ENCODE measurements at regions not wholly inside any gene's neighbourhood (a gene's known extent, or its start where the extent isn't known, plus 50 kb on each side); places are given as distances from the start of the nearest gene placed in this dataset.

DNA sequence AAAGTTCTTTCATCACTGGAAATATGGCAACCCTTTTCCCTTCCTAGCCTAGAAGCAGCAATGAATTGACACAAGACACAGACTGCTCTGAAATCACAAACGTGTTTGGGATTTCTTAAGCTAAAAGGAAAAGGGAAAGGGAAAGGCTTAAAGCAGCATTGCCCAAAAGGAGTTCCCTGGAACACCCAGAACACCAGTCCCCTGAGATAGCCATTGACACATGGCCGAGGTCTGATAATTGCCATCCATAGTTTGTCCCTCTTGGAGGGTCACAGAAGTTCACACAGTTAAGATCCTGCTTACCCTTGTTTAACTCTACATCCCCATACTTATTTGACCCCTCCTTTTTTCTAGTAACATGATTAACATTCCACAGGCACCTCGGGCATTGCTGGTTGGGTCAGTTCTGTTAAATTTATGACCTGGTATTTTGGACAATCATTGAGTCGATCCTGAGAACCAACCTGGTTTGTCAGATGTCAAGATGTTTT, 72.9 kb downstream of the ZNF281 start:
- Histone ChIP-seq H3K9me3 (ENCODE audit: control insufficient read depth, insufficient read depth, low read depth, low read length) (no peaks in the 10 kb centered on the region), H3K27me3 (ENCODE audit: control insufficient read depth, insufficient read depth, low read length) (no peaks in the 10 kb centered on the region), H3K36me3 (ENCODE audit: control insufficient read depth, insufficient read depth, low read length) (no peaks in the 10 kb centered on the region), H3K4me1 (ENCODE audit: control insufficient read depth, insufficient read depth, low read length) (peaks cover 32% of the 10 kb centered on the region), H3K4me3 (ENCODE audit: low read depth, low read length) (no peak overlapping the region), H3K9ac (ENCODE audit: low read length) (no peak overlapping the region), H3K27ac (ENCODE audit: low read depth, low read length) (peak overlapping the region; percentile 63; the same call in 1 of the 2 replicates)

DNA sequence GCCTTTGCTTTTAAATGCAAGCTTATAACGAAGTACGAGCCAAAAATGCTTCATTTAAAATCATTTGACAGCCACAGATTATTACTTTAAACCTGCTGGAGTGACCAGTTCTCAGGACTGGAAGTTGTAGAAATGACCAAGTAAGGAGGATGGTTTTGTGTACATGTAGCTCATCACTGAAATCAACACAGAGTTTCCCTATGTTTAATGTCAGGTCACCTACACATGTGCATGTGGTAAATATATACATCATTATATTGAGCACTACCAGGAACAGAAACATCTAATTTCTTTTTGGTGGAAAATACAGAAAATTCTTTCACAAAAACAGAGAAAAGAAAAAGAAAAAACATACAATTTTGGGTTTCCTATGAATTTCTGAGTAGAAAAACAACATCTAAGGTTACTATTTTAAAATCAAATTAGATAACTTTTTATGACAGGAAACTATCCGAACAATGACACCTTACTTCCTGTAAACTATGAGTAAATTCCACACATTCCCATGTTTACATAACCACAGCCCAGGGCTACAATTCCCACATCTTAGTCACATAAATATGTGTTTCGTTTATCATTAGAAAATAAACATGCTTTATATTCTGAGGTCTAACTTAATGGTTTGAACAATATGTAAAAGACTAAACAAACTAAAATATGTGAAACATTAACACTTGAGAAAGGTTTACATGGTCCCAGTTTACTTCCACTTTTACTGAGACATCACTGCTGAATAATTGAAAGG, 73.6 kb downstream of the ZNF281 start:
- Histone ChIP-seq H3K27ac (ENCODE audit: low read depth, low read length) (peak overlapping the region; percentile 63; the same call in 1 of the 2 replicates), H3K4me3 (ENCODE audit: low read depth, low read length) (no peak overlapping the region), H3K36me3 (ENCODE audit: control insufficient read depth, insufficient read depth, low read length) (no peaks in the 10 kb centered on the region), H3K9me3 (ENCODE audit: control insufficient read depth, insufficient read depth, low read depth, low read length) (no peaks in the 10 kb centered on the region), H3K9ac (ENCODE audit: low read length) (no peak overlapping the region), H3K4me1 (ENCODE audit: control insufficient read depth, insufficient read depth, low read length) (peaks cover 33% of the 10 kb centered on the region), H3K27me3 (ENCODE audit: control insufficient read depth, insufficient read depth, low read length) (no peaks in the 10 kb centered on the region)

- no peak overlapping the region for H3K9ac ChIP-seq (ENCODE audit: low read length)
- H3K4me1 ChIP-seq (ENCODE audit: control insufficient read depth, insufficient read depth, low read length) = peaks cover 44% of the 10 kb centered on the region
- no peaks in the 10 kb centered on the region for H3K27me3 ChIP-seq (ENCODE audit: control insufficient read depth, insufficient read depth, low read length)
- H3K9me3 ChIP-seq (ENCODE audit: control insufficient read depth, insufficient read depth, low read depth, low read length) = no peaks in the 10 kb centered on the region
- H3K4me3 ChIP-seq (ENCODE audit: low read depth, low read length) = no peak overlapping the region
- no peak overlapping the region for H3K27ac ChIP-seq (ENCODE audit: low read depth, low read length)
- no peaks in the 10 kb centered on the region for H3K36me3 ChIP-seq (ENCODE audit: control insufficient read depth, insufficient read depth, low read length)
These were observed 75.1 kb downstream of the ZNF281 start for GRCh38 chr1:200334661-200335256.

GRCh38 chr1:200333329-200333728, 76.5 kb downstream of the ZNF281 start:
- no peaks in the 10 kb centered on the region for H3K36me3 ChIP-seq (ENCODE audit: control insufficient read depth, insufficient read depth, low read length)
- H3K9ac ChIP-seq (ENCODE audit: low read length) = no peak overlapping the region
- no peak overlapping the region for H3K27ac ChIP-seq (ENCODE audit: low read depth, low read length)
- no peaks in the 10 kb centered on the region for H3K27me3 ChIP-seq (ENCODE audit: control insufficient read depth, insufficient read depth, low read length)
- H3K4me3 ChIP-seq (ENCODE audit: low read depth, low read length) = no peak overlapping the region
- H3K9me3 ChIP-seq (ENCODE audit: control insufficient read depth, insufficient read depth, low read depth, low read length) = no peaks in the 10 kb centered on the region
- peaks cover 56% of the 10 kb centered on the region for H3K4me1 ChIP-seq (ENCODE audit: control insufficient read depth, insufficient read depth, low read length)

- Histone ChIP-seq H3K27ac (ENCODE audit: low read depth, low read length) (no peak overlapping the region), H3K36me3 (ENCODE audit: control insufficient read depth, insufficient read depth, low read length) (no peaks in the 10 kb centered on the region), H3K4me3 (ENCODE audit: low read depth, low read length) (no peak overlapping the region), H3K9ac (ENCODE audit: low read length) (no peak overlapping the region), H3K4me1 (ENCODE audit: control insufficient read depth, insufficient read depth, low read length) (peaks cover 57% of the 10 kb centered on the region), H3K9me3 (ENCODE audit: control insufficient read depth, insufficient read depth, low read depth, low read length) (no peaks in the 10 kb centered on the region), H3K27me3 (ENCODE audit: control insufficient read depth, insufficient read depth, low read length) (no peaks in the 10 kb centered on the region)
These were observed 77.1 kb downstream of the ZNF281 start for GRCh38 chr1:200332716-200333115.

DNA sequence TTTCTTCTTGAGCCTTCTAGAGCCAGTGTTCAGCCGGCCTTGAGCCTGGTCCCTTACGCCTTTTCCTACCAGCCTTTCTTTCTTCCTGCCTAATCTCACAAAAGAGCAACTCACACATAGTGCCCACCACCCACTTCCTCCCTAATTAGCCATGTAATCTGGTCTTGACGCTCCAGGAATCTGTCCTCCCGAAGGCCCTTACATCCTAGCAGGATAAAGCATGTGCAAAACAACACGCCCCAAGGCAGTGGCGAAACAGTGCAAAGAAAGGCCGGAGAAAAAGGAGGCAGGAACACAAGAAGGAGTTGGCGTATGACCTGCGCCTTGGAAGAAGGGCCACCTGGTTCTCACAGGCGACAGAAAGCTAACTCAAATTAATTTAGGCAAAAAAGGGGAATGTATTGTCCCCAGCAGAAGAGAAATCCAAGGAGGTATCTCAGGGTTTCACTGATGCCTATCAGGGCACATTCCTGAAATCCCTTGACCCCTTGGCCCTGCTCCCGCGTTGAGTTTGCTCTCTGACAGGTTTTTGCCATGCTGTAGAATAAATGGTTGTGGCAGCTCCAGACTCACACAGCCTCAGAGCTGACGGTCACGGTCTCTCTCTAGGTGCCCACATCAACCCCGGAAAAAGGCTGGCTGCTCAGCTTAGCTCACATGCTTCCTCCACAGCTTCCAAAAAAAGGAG, 79.0 kb downstream of the ZNF281 start:
- Histone ChIP-seq H3K36me3 (ENCODE audit: control insufficient read depth, insufficient read depth, low read length) (no peaks in the 10 kb centered on the region), H3K4me3 (ENCODE audit: low read depth, low read length) (no peak overlapping the region; the same call in 1 of the 2 replicates), H3K27me3 (ENCODE audit: control insufficient read depth, insufficient read depth, low read length) (no peaks in the 10 kb centered on the region), H3K9ac (ENCODE audit: low read length) (peak overlapping the region; percentile 43), H3K9me3 (ENCODE audit: control insufficient read depth, insufficient read depth, low read depth, low read length) (no peaks in the 10 kb centered on the region), H3K27ac (ENCODE audit: low read depth, low read length) (peak overlapping the region; percentile 5; the same call in 1 of the 2 replicates), H3K4me1 (ENCODE audit: control insufficient read depth, insufficient read depth, low read length) (peaks cover 44% of the 10 kb centered on the region)

DNA sequence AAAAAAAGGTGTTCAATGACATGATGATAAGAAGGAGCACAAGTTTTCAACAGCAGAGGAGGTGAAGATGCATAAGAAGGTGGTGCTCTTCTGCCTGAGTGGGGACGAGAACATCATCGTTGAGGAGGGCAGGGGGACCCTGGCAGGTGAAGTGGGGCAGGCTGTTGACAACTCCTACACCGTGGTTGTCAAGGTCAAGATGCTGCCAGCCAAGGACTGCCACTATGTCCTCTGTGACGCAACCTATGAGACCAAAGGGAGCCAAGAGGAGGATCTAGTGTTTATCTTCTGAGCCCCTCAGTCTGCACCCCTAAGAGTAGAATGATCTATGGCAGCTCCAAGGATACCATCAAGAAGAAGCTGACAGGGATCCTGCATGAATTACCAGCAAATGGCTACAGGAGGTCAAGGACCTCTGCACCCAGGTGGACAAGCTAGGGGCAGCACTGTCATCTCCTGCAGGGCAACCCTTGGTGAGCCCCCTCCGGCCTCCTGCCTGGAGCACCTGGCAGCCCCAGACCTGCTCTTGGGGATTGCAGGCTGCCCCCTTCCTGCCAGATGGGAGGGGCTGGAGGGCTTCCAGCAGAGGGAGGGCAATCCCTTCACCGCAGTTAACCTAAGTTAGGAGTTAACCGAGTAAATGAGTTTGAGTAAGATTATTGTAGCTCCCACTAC, 80.5 kb downstream of the ZNF281 start:
- Histone ChIP-seq H3K27ac (ENCODE audit: low read depth, low read length) (no peak overlapping the region), H3K27me3 (ENCODE audit: control insufficient read depth, insufficient read depth, low read length) (no peaks in the 10 kb centered on the region), H3K4me3 (ENCODE audit: low read depth, low read length) (no peak overlapping the region), H3K9ac (ENCODE audit: low read length) (no peak overlapping the region), H3K36me3 (ENCODE audit: control insufficient read depth, insufficient read depth, low read length) (no peaks in the 10 kb centered on the region), H3K9me3 (ENCODE audit: control insufficient read depth, insufficient read depth, low read depth, low read length) (no peaks in the 10 kb centered on the region), H3K4me1 (ENCODE audit: control insufficient read depth, insufficient read depth, low read length) (peaks cover 44% of the 10 kb centered on the region)

GRCh38 chr1:200328379-200328778, 81.5 kb downstream of the ZNF281 start:
- peaks cover 6% of the 10 kb centered on the region; the same call in 1 of the 2 replicates for H3K9me3 ChIP-seq (ENCODE audit: control insufficient read depth, insufficient read depth, low read depth, low read length)
- H3K27me3 ChIP-seq (ENCODE audit: control insufficient read depth, insufficient read depth, low read length) = no peaks in the 10 kb centered on the region
- H3K27ac ChIP-seq (ENCODE audit: low read depth, low read length) = no peak overlapping the region
- H3K36me3 ChIP-seq (ENCODE audit: control insufficient read depth, insufficient read depth, low read length) = no peaks in the 10 kb centered on the region
- no peak overlapping the region for H3K9ac ChIP-seq (ENCODE audit: low read length)
- H3K4me1 ChIP-seq (ENCODE audit: control insufficient read depth, insufficient read depth, low read length) = peaks cover 44% of the 10 kb centered on the region
- H3K4me3 ChIP-seq (ENCODE audit: low read depth, low read length) = no peak overlapping the region

DNA sequence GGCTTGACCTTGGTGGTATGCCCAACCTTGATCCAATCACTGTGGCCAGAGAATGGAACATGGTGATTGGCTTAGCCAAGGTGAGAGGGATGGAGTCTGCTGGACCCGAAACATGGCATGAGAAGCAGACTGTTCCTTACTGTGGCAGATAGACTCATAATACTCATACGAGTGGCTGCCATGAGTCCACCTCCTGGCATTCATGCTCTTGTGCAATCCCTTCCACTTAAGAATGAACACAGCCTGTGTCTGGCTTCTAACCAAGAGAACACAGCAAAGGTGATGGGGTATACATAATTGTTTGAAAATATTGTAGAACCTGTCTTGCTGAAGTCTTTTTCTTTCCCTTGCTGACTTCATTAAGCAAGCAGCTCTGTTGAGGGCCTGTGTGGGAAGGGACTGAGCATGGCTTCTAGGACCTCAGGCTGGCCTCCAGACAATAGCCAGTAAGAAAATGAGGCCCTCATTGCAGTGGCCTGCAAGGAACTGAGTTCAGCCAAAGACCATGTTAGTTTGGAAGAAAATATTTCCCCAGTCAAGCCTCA, 85.9 kb downstream of the ZNF281 start:
- H3K9me3 ChIP-seq (ENCODE audit: control insufficient read depth, insufficient read depth, low read depth, low read length) = peaks cover 6% of the 10 kb centered on the region; the same call in 1 of the 2 replicates

GRCh38 chr1:200319148-200319547, 90.7 kb downstream of the ZNF281 start:
- no peak overlapping the region for H3K4me3 ChIP-seq (ENCODE audit: low read depth, low read length)
- H3K36me3 ChIP-seq (ENCODE audit: control insufficient read depth, insufficient read depth, low read length) = no peaks in the 10 kb centered on the region
- H3K9me3 ChIP-seq (ENCODE audit: control insufficient read depth, insufficient read depth, low read depth, low read length) = peaks cover 4% of the 10 kb centered on the region; the same call in 1 of the 2 replicates
- no peak overlapping the region for H3K9ac ChIP-seq (ENCODE audit: low read length)
- no peak overlapping the region for H3K27ac ChIP-seq (ENCODE audit: low read depth, low read length)
- no peaks in the 10 kb centered on the region for H3K27me3 ChIP-seq (ENCODE audit: control insufficient read depth, insufficient read depth, low read length)
- peaks cover 5% of the 10 kb centered on the region for H3K4me1 ChIP-seq (ENCODE audit: control insufficient read depth, insufficient read depth, low read length)

More for the DNA sequence above, 85.9 kb downstream of the ZNF281 start:
- Histone ChIP-seq H3K4me3 (ENCODE audit: low read depth, low read length) (no peak overlapping the region), H3K36me3 (ENCODE audit: control insufficient read depth, insufficient read depth, low read length) (no peaks in the 10 kb centered on the region), H3K27me3 (ENCODE audit: control insufficient read depth, insufficient read depth, low read length) (no peaks in the 10 kb centered on the region), H3K4me1 (ENCODE audit: control insufficient read depth, insufficient read depth, low read length) (peaks cover 16% of the 10 kb centered on the region), H3K27ac (ENCODE audit: low read depth, low read length) (no peak overlapping the region), H3K9ac (ENCODE audit: low read length) (no peak overlapping the region)

All from HUES6 (cell line).